Stimulated activated CD4-positive, alpha-beta T cell treated with anti-CD3 and anti-CD28 coated beads, TNF-alpha, amount 100 ng/mL, for 24 hours (primary cell): ENCODE measurements at regions not wholly inside any gene's neighbourhood (a gene's known extent, or its start where the extent isn't known, plus 50 kb on each side); places are given as distances from the start of the nearest gene placed in this dataset.

Source experiments
- DNase-seq, 3 experiments: peaks; one replicate each; pipeline ENCODE4 v3.0.0-alpha.2; 2020; ENCODE audit warnings: low read depth in 3 of 3

- DNase-seq: no peak
Measured at GRCh38 chr9:97747201-97747965, 50.2 kb upstream of the XPA start.

GRCh38 chr9:97748525-97748924 lies 51.4 kb upstream of the XPA start:
- no peak for DNase-seq

GRCh38 chr9:97749928-97750327 lies 52.8 kb upstream of the XPA start:
- DNase-seq: no peak

- DNase-seq: no peak
Measured at GRCh38 chr9:97751531-97751930, 54.4 kb upstream of the XPA start.

GRCh38 chr9:97752274-97752673 lies 55.1 kb upstream of the XPA start:
- no peak for DNase-seq

- no peak for DNase-seq
Measured at GRCh38 chr9:97753364-97753763, 56.2 kb upstream of the XPA start.

- no peak for DNase-seq
Measured at GRCh38 chr9:97753975-97754374, 56.8 kb upstream of the XPA start.

GRCh38 chr9:97755618-97756267 lies 58.6 kb upstream of the XPA start:
- no peak for DNase-seq

- no peak for DNase-seq
Measured at GRCh38 chr9:97756991-97757390, 59.9 kb upstream of the XPA start.

GRCh38 chr9:97758334-97758916 lies 61.3 kb upstream of the XPA start:
- DNase-seq: no peak

- DNase-seq: no peak
Measured at GRCh38 chr9:97759581-97760288, 62.6 kb upstream of the XPA start.

GRCh38 chr9:97761056-97761598 lies 64.0 kb upstream of the XPA start:
- no peak for DNase-seq

- DNase-seq: no peak
Measured at GRCh38 chr9:97761879-97762278, 64.7 kb upstream of the XPA start.

GRCh38 chr9:97763874-97764273 lies 66.7 kb upstream of the XPA start:
- DNase-seq: no peak

GRCh38 chr9:97766092-97766491 lies 69.0 kb upstream of the XPA start:
- DNase-seq: no peak

- DNase-seq: no peak
Measured at GRCh38 chr9:97766610-97767009, 69.5 kb upstream of the XPA start.

- DNase-seq: no peak
Measured at GRCh38 chr9:97767891-97768290, 70.8 kb upstream of the XPA start.

GRCh38 chr9:97768746-97769145 lies 71.6 kb upstream of the XPA start:
- no peak for DNase-seq

- no peak for DNase-seq
Measured at GRCh38 chr9:97769208-97769607, 72.1 kb upstream of the XPA start.

GRCh38 chr9:97770808-97771372 lies 73.8 kb upstream of the XPA start:
- DNase-seq: no peak

GRCh38 chr9:97771641-97772040 lies 74.5 kb upstream of the XPA start:
- no peak for DNase-seq

- DNase-seq: no peak
Measured at GRCh38 chr9:97772145-97772544, 75.0 kb upstream of the XPA start.
